Heart right ventricle (tissue), 16 donors: ENCODE measurements at regions not wholly inside any gene's neighbourhood (a gene's known extent, or its start where the extent isn't known, plus 50 kb on each side); places are given as distances from the start of the nearest gene placed in this dataset.

Experiments used
- ATAC-seq, 8 donors: fragments of 200-7000 bp; cut with Tn5 transposase; one replicate each; pipeline ENCODE4 v1.9.1; 2020; ENCODE audit warnings: mild to moderate bottlenecking in 8 of 8, moderate library complexity in 8 of 8, moderate number of reproducible peaks in 1 of 8
- DNase-seq, 2 donors: peaks; one replicate each; pipeline ENCODE4 v3.0.0-alpha.2; 2020
- H3K27ac ChIP-seq, 10 donors: fragments of 200-600 bp; sonication (generic) in 2 of 10; one replicate each; pipeline versions ENCODE4 v1.5.0 to v1.8.0; 2020 to 2022; ENCODE audit warnings: mild to moderate bottlenecking in 3 of 10
- H3K27me3 ChIP-seq, 7 donors: fragments of 200-600 bp; one replicate each; pipeline ENCODE4 v1.8.0; 2021 to 2022; ENCODE audit warnings: mild to moderate bottlenecking in 2 of 7
- H3K36me3 ChIP-seq, 9 donors: fragments of 200-600 bp; sonication (generic) in 1 of 9; one replicate each; pipeline versions ENCODE4 v1.5.0 to v1.8.0; 2020 to 2022; ENCODE audit warnings: mild to moderate bottlenecking in 2 of 9
- H3K4me1 ChIP-seq, 9 donors: fragments of 200-600 bp; sonication (generic) in 1 of 9; one replicate each; pipeline versions ENCODE4 v1.5.0 to v1.8.0; 2020 to 2022; ENCODE audit warnings: mild to moderate bottlenecking in 4 of 9
- H3K4me3 ChIP-seq, 10 donors: fragments of 200-600 bp; sonication (generic) in 2 of 10; one replicate each; pipeline versions ENCODE4 v1.5.0 to v1.8.0; 2020 to 2022; ENCODE audit warnings: mild to moderate bottlenecking in 7 of 10, moderate library complexity in 2 of 10
- H3K9me3 ChIP-seq, 11 donors: fragments of 200-600 bp in 10 of 11; sonication (generic) in 2 of 11; one replicate each; pipeline versions ENCODE4 v1.5.0 to v1.8.0; 2013 to 2022; ENCODE audit warnings: mild to moderate bottlenecking in 2 of 11, control low read depth in 1 of 11, moderate library complexity in 1 of 11
- WGBS, 2 donors: extraction: QIAGEN DNeasy Blood & Tissue Kit; methylation state at CpG; one replicate each; pipeline ENCODE4 v1.1.7; 2013; ENCODE audit warnings: inconsistent platforms in 1 of 2; 5-methylcytosine and 5-hydroxymethylcytosine counted together
- intact Hi-C, 10 donors: fragments of 100-400 bp; cut with DNase I; formaldehyde crosslinking; loops; one replicate each; pipeline versions ENCODE4 v1.11.1 to v1.14.2; 2022
- TF ChIP-seq, protein P1 (sequence below), 9 donors: fragments of 200-600 bp; sonication (generic) in 2 of 9; IDR thresholded peaks; one replicate each; pipeline versions ENCODE4 v1.5.0 to v1.8.0; 2021 to 2022; ENCODE audit warnings: antibody characterized with exemption in 9 of 9, mild to moderate bottlenecking in 5 of 9, moderate library complexity in 1 of 9
- donor health status: Arrhythmogenic right ventricular cardiomyopathy.
- donor health status: ischemic (EF 13 %, LVEDD 7.1; RV severe dilation, severe dysfunction).
- donor health status: healthy with polysubstance abuse.
- donor health status: DM: no; HTN: yes; CAD: no.
- donor health status: DM: no; HTN: no; CAD: no.
- donor health status: ischemic (EF 25% LVEDD 6.9; RV normal size, moderate dysfunction).
- donor health status: ischemic (EF 25% LVEDD 5.7; RV mildly dilated, moderate dysfunction).
- donor health status: healthy.
- donor health status: DM: yes; HTN: yes; CAD: no.
- donor health status: Ischemic cardiomyopathy.
- donor health status: ischemic (EF 35%, LVEDD 5.7; RV mildly dilated, moderate dysfunction).
- donor health status: nonischemic (EF 11% LVEDD 7.7; RV severe dilation, severe dysfunction).
- donor health status: DM: yes; HTN: yes; CAD: no.
- donor health status: PGD.
- donor health status: ischemic (EF 29% LVEDD 5.4; RV normal size, mild dysfunction).
- donor health status: nonischemic (EF 23%, LVEDD 6.1; RV moderate dilation, normal function).

DNA sequence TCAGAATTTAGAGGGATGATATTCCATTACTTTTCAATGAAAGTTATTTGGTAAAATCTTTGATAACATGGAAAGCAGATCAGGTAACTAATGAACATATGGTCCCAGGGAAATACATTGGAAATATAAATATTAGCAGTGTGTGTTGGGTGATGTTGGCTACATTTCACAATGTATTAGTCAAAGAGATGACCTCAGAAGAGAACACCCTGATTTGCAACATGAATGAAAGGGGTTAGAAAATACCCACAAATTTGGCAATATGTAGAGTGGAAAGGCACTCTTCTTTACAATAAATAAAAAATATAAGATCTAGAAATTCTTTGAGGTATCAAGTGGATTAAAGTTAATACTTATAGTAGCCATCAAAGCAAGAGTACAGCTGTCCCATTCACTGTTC is 606.7 kb downstream of the PSAT1 start:
- intact Hi-C loops, result no loop called here
- TF ChIP-seq, protein P1, sequence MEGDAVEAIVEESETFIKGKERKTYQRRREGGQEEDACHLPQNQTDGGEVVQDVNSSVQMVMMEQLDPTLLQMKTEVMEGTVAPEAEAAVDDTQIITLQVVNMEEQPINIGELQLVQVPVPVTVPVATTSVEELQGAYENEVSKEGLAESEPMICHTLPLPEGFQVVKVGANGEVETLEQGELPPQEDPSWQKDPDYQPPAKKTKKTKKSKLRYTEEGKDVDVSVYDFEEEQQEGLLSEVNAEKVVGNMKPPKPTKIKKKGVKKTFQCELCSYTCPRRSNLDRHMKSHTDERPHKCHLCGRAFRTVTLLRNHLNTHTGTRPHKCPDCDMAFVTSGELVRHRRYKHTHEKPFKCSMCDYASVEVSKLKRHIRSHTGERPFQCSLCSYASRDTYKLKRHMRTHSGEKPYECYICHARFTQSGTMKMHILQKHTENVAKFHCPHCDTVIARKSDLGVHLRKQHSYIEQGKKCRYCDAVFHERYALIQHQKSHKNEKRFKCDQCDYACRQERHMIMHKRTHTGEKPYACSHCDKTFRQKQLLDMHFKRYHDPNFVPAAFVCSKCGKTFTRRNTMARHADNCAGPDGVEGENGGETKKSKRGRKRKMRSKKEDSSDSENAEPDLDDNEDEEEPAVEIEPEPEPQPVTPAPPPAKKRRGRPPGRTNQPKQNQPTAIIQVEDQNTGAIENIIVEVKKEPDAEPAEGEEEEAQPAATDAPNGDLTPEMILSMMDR (IDR thresholded peaks at IDR 0.05), result no peak
- H3K27ac ChIP-seq, result no peak overlapping the region
- H3K4me1 ChIP-seq, result no peaks in the 10 kb centered on the region
- H3K27me3 ChIP-seq, result no peaks in the 10 kb centered on the region
- DNase-seq (no peak), ATAC-seq (no peak)
- H3K9me3 ChIP-seq, result peaks cover 0 to 6% (median 0%) of the 10 kb centered on the region in 11 donors
- H3K36me3 ChIP-seq, result no peaks in the 10 kb centered on the region
- no peak overlapping the region for H3K4me3 ChIP-seq

DNA sequence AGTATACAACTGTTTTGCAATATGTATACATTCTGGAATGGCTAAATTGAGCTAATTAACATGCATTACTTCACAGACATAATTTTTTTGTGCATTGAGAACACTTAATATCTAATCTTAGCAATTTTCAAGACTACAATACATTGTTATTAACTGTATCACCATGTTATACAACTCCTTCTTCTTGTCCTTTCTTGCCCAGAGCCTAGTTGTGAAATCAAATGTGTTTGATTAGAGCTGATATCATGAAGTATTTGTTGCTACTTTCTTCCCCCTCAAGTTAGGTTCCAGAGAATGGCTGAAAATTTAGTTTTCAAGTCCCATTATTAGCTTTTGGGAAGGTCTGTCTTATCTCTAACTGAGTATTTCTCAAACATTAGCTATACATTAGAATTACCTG is 607.8 kb downstream of the PSAT1 start:
- intact Hi-C loops, result no loop called here
- TF ChIP-seq, protein P1 (IDR thresholded peaks at IDR 0.05), result no peak
- Histone ChIP-seq H3K27ac (no peak overlapping the region), H3K4me3 (no peak overlapping the region), H3K27me3 (no peaks in the 10 kb centered on the region), H3K36me3 (no peaks in the 10 kb centered on the region), H3K9me3 (peaks cover 0 to 12% (median 0%) of the 10 kb centered on the region in 11 donors), H3K4me1 (no peaks in the 10 kb centered on the region)
- no peak for ATAC-seq
- no peak for DNase-seq

DNA sequence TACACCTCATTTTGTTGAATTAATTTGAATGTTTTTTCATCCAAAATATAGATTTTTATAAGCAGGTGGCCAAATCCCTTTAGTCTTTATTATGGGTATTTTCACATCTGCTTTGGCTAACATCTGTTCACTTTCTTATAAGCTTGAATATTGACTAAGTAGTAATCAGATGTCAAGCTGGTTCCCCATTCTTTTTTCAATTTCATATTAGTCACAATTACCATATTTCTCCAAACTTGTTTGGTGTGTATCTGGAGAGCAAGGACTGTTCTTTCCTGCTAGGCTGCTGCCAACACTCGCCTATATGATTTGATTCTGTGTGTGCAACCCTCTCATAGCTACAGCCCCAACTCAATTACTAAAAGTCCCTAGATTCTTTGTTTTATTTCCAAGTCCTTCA is 608.5 kb downstream of the PSAT1 start:
- Histone ChIP-seq H3K9me3 (peaks cover 0 to 12% (median 0%) of the 10 kb centered on the region in 11 donors), H3K27me3 (no peaks in the 10 kb centered on the region), H3K27ac (no peak overlapping the region), H3K4me1 (no peaks in the 10 kb centered on the region), H3K36me3 (no peaks in the 10 kb centered on the region), H3K4me3 (no peak overlapping the region)
- WGBS, 2 donors, result 51 to 64% methylated on average over 1 of the region's 1 CpG
- TF ChIP-seq, protein P1 (IDR thresholded peaks at IDR 0.05), result no peak
- no peak for DNase-seq
- intact Hi-C loops, result no loop called here
- no peak for ATAC-seq

DNA sequence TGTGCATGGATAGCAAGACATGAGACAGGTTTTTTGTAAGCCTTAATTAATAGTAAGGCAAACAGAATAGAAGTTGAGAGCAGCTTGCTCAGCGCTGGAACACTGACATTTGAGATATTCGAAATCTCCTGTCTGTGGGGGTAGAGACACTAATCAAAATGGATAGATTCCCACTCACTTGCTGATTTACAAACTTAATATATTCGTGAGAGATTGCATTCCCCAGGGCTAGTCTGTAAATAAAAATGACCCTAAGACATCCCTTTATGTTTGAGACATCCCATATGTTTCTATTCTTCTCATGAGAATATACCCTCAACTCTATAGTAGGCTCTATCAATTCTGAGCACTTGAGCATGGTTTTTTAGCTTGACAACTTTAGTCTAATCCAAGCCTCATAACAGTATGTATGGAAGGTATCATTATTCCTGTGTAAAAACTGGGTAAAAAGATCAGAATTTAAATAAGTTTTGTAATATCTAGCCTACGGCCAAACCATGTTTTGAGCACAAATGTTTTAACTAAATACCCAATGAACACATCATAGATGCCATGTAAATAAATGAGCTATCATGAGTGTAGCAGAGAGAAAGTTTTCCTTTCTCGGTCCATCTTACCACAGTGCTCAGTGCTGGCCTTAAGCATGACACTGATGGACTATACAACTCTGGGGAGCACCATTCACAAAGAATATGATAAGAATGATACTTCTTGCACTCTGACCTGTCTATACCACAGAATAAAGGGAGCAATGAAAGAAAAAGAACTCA is 609.2 kb downstream of the PSAT1 start:
- 55 to 65% methylated on average over 5 of the region's 5 CpGs for WGBS, 2 donors
- no peak for DNase-seq

More for the DNA sequence above, 609.2 kb downstream of the PSAT1 start:
- Histone ChIP-seq H3K9me3 (peaks cover 0 to 12% (median 0%) of the 10 kb centered on the region in 11 donors), H3K27me3 (no peaks in the 10 kb centered on the region), H3K36me3 (no peaks in the 10 kb centered on the region), H3K4me3 (no peak overlapping the region), H3K27ac (no peak overlapping the region), H3K4me1 (no peaks in the 10 kb centered on the region)
- no peak for ATAC-seq
- intact Hi-C loops, result no loop called here
- TF ChIP-seq, protein P1 (IDR thresholded peaks at IDR 0.05), result no peak
